Brain pericyte (primary cell): ENCODE measurements at regions not wholly inside any gene's neighbourhood (a gene's known extent, or its start where the extent isn't known, plus 50 kb on each side); places are given as distances from the start of the nearest gene placed in this dataset.
"Not testable (repeated sequence)": the region's sequence is repeated elsewhere in the genome, so short reads cannot be mapped to it uniquely, and the experiment has no call there.

Experiments
- DNase-seq: peaks from one replicate; pipeline ENCODE4 v3.0.0-alpha.2; 2012; ENCODE audit warnings: low read depth, low spot score

- no peak for DNase-seq
These were observed 390.4 kb upstream of the RGPD4 start for GRCh38 chr2:107436281-107436680.

- DNase-seq, result no peak
These were observed 389.4 kb upstream of the RGPD4 start for GRCh38 chr2:107437265-107437664.

GRCh38 chr2:107437807-107438206 lies 388.9 kb upstream of the RGPD4 start:
- DNase-seq, result no peak

GRCh38 chr2:107448160-107448559 lies 378.5 kb upstream of the RGPD4 start:
- no peak for DNase-seq

- DNase-seq, result no peak
These were observed 365.4 kb upstream of the RGPD4 start for GRCh38 chr2:107461301-107461700.

- no peak for DNase-seq
These were observed 364.5 kb upstream of the RGPD4 start for GRCh38 chr2:107462181-107462580.

GRCh38 chr2:107466241-107466640 lies 360.5 kb upstream of the RGPD4 start:
- no peak for DNase-seq

- no peak for DNase-seq
These were observed 359.5 kb upstream of the RGPD4 start for GRCh38 chr2:107466984-107467773.

- DNase-seq, result no peak
These were observed 357.2 kb upstream of the RGPD4 start for GRCh38 chr2:107469437-107469995.

GRCh38 chr2:107473150-107473549 lies 353.5 kb upstream of the RGPD4 start:
- DNase-seq, result no peak

GRCh38 chr2:107475859-107476258 lies 350.8 kb upstream of the RGPD4 start:
- no peak for DNase-seq

- no peak for DNase-seq
These were observed 324.2 kb upstream of the RGPD4 start for GRCh38 chr2:107502539-107502938.

GRCh38 chr2:107511970-107512789 lies 314.5 kb upstream of the RGPD4 start:
- no peak for DNase-seq

- DNase-seq, result no peak
These were observed 301.3 kb upstream of the RGPD4 start for GRCh38 chr2:107525406-107525805.

- no peak for DNase-seq
These were observed 297.5 kb upstream of the RGPD4 start for GRCh38 chr2:107529146-107529545.

- no peak for DNase-seq
These were observed 296.6 kb upstream of the RGPD4 start for GRCh38 chr2:107530046-107530445.

- DNase-seq, result no peak
These were observed 291.8 kb upstream of the RGPD4 start for GRCh38 chr2:107534926-107535325.

- not testable (repeated sequence) for DNase-seq
These were observed 290.6 kb upstream of the RGPD4 start for GRCh38 chr2:107535905-107536689.

GRCh38 chr2:107542314-107542740 lies 284.4 kb upstream of the RGPD4 start:
- no peak for DNase-seq

GRCh38 chr2:107543793-107544192 lies 282.9 kb upstream of the RGPD4 start:
- DNase-seq, result no peak

- DNase-seq, result no peak
These were observed 281.6 kb upstream of the RGPD4 start for GRCh38 chr2:107545066-107545465.

GRCh38 chr2:107545851-107546250 lies 280.8 kb upstream of the RGPD4 start:
- no peak for DNase-seq
